ENCODE measurements at regions not wholly inside any gene's neighbourhood (a gene's known extent, or its start where the extent isn't known, plus 50 kb on each side); places are given as distances from the start of the nearest gene placed in this dataset.

GRCh38 chr5:9782826-9783560, 152.8 kb upstream of the TAS2R1 start:
- TF ChIP-seq EGR1 (IDR thresholded peaks at IDR 0.05; ENCODE audit: low read depth in 2 of 2), result no peak
- no peak for TF ChIP-seq JUND (IDR thresholded peaks at IDR 0.05)
- TF ChIP-seq, protein P1, sequence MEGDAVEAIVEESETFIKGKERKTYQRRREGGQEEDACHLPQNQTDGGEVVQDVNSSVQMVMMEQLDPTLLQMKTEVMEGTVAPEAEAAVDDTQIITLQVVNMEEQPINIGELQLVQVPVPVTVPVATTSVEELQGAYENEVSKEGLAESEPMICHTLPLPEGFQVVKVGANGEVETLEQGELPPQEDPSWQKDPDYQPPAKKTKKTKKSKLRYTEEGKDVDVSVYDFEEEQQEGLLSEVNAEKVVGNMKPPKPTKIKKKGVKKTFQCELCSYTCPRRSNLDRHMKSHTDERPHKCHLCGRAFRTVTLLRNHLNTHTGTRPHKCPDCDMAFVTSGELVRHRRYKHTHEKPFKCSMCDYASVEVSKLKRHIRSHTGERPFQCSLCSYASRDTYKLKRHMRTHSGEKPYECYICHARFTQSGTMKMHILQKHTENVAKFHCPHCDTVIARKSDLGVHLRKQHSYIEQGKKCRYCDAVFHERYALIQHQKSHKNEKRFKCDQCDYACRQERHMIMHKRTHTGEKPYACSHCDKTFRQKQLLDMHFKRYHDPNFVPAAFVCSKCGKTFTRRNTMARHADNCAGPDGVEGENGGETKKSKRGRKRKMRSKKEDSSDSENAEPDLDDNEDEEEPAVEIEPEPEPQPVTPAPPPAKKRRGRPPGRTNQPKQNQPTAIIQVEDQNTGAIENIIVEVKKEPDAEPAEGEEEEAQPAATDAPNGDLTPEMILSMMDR (IDR thresholded peaks at IDR 0.05; ENCODE audit: low read depth, low read length, missing input control), result no peak
- TF ChIP-seq YY1 (IDR thresholded peaks at IDR 0.05), result no peak
- no peak for TF ChIP-seq GABPA (IDR thresholded peaks at IDR 0.05 in 1 of 2, conservative IDR thresholded peaks at IDR 0.05 in 1 of 2)
- no peak for TF ChIP-seq MAX (IDR thresholded peaks at IDR 0.05)
- TF ChIP-seq ATF3 (IDR thresholded peaks at IDR 0.05), result no peak
- no peak for TF ChIP-seq RXRA (IDR thresholded peaks at IDR 0.05)
- TF ChIP-seq TAF1 (conservative IDR thresholded peaks at IDR 0.05), result no peak
- TF ChIP-seq RAD21 (IDR thresholded peaks at IDR 0.05), result no peak
- TF ChIP-seq ZBTB33 (IDR thresholded peaks at IDR 0.05), result no peak
- TF ChIP-seq SP1 (IDR thresholded peaks at IDR 0.05), result no peak
- TF ChIP-seq REST (IDR thresholded peaks at IDR 0.05), result no peak
